GM21526 (cell line): ENCODE measurements at regions not wholly inside any gene's neighbourhood (a gene's known extent, or its start where the extent isn't known, plus 50 kb on each side); places are given as distances from the start of the nearest gene placed in this dataset.

Experiments
- ATAC-seq: cut with Tn5 transposase; IDR thresholded peaks from one replicate; pipeline ENCODE4 v1.9.1; 2021; ENCODE audit warnings: moderate library complexity; ENCODE audit not compliant: unreplicated experiment, low FRiP score

GRCh38 chr6:45791211-45792168, 224.2 kb downstream of the CLIC5 start:
- ATAC-seq: no peak

- ATAC-seq: no peak
Measured at GRCh38 chr6:45789238-45789637, 226.4 kb downstream of the CLIC5 start.

DNA sequence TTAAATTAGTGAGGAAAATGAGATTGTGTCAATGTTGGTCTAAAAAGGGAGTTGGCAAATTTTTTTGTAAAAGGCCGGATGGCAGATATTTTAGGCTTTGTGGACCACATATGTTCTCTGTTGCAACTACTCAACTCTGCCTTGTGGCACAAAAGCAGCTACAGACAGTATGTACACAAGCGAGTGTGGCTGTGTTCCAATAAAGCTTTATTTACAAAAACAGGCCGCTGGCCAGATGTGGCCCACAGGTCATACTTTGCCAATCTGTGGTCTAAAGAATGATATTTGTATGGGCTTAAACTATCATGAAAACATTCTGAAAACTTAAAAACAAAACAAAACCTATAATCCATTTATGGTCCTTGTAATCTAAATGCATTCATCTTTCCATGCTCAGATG, 228.3 kb downstream of the CLIC5 start:
- no peak for ATAC-seq

DNA sequence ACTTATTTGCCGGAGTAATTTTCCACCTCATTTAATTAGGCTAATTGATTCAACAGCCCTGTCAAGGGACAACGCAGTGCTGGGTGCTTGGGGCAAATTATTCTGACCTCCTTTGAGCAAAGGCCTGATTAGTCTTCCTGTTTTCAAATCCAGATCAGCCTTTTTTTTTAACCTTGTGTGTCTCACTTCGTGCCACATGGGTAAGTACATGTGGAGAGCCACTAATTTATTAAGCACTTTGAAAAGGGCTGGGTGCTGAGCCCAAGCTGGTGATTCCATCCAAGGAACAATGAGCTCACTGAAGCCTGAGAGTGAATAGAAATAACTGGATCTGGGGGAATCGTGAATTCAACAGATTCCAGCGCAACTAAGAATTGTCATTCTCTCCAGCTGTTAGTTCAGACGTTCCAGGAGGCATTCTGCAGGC, 229.3 kb downstream of the CLIC5 start:
- no peak for ATAC-seq

GRCh38 chr6:45784250-45784649, 231.4 kb downstream of the CLIC5 start:
- no peak for ATAC-seq

GRCh38 chr6:45783716-45784115, 231.9 kb downstream of the CLIC5 start:
- no peak for ATAC-seq

- no peak for ATAC-seq
Measured at GRCh38 chr6:45781890-45782289, 233.8 kb downstream of the CLIC5 start.

DNA sequence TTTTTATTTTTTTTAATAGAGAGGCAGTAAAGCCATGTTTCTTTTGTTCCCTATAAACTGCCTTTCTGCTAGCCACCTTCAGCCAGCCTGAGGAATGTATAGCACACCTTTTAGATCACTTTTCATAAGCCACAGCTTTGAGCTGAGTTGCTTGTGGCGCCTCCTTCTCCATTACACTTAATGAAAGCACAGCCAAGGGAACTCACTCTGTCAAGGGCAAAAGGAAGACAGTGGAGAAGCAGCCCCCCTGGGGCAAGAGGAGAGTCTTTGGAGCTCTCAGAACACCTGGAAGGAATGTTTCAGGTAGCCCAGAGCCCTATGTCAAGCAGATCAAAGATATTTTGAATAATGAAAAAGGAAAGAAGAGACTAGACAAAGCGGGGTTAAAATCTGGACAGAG, 235.1 kb downstream of the CLIC5 start:
- ATAC-seq: no peak

DNA sequence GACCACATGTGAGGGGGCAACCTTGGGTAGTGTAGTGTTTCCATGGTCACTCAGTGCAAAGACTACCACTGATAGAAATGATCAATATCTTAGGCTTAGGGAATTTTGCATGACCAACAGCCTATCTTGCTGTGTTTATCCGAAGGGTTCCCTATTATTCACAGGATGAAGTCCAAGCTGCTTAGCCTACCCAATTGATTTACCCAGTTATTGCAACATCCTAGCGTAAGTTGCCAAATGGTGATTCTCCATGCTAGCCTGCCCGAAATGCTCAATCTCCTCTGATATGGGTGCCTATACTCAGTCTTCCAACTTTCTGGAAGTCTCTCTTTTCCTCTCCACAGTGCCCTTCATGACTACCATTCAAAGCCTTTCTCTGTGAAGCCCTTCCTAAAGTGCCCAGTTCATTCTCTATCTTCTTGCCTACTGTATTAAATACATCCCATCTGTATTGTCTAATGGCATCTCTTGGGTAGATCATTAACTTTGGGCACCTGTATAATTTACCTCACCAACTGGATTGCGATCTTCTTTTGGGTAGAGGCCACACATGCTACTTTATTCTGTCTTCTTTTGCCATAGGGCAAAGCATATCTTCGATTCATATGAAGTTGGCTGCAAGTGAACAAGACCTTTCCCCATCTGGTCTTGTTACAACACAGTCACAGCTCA, 240.5 kb downstream of the CLIC5 start:
- ATAC-seq: no peak

- no peak for ATAC-seq
Measured at GRCh38 chr6:45773906-45774305, 241.8 kb downstream of the CLIC5 start.

DNA sequence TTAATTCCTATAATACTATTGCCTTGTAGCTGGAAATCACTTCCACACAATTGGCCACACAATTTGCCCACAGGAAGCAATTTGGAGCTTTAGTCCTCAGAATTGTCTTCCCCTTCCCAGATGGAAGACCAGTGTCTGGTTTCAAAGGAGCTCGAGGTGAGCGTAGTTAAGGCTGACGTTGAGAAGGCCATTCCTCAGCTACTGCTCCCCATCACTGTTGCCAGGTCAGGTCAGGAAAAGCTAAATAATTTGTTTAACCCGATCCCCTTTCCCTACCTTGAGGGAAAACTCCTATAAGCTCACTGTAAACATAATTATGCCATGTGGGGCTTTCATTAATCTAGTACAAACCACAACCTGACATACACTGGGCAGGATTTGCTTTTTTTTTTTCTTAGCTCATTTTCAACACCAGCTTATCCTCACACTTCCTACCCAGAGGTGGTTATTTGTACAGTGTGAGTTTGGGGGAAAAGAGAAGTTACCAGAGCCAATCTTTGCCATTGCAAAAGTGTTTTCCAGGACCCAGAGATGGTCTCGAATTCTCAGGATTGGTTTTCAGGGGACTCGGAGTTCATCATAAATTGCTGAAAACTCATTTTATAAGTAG, 242.7 kb downstream of the CLIC5 start:
- ATAC-seq: no peak

GRCh38 chr6:45772051-45772450, 243.6 kb downstream of the CLIC5 start:
- no peak for ATAC-seq

- ATAC-seq: no peak
Measured at GRCh38 chr6:45763281-45763680, 252.4 kb downstream of the CLIC5 start.

DNA sequence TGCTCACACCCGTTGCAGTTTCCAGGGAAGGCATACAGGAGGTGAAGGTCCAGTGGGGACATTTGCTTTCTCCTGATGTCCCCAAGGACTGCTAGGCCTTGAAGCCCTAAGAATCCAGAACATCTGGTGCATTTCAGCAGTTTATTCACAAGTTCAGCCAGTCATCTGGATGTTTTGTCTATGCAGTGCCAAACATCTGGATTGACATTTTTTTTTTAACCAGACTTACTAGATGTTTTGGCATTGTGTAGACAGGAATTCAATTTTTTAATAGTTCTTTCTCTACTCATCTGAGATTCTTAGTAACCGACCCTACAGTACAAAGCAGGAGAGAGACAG, 256.2 kb downstream of the CLIC5 start:
- no peak for ATAC-seq

DNA sequence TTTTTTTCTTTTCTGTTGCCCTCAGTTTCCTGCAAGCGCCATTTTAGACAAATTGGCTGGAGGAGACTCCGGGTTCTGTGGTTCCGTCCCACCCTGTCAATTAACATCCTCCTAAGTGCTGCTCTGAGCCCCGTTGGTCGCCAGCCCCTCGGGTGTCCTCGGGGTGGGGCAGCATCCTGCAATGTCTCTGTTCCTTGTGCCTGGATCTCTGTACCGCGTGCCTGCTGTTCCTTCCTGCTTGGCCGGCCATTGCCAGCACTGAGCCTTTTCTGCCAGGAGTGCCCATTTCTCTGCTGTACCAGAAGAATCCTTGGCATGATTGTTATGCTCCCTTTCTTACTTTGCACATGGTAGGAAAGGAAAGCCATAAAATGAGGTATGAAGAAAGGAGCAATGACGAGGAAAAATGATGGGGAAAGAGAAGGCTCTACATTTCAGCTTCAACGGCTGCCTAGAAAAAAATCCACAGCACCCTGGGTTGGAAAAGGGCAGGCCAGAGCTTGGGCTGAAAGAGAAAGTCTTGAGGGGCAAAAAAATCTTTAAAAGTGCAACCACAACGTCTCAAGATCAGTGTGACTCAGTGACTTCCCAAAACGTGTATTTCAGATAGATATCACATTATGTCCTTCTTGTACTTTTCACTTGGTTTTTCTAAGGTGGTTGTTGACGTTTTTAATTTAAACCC, 256.7 kb downstream of the CLIC5 start:
- ATAC-seq: no peak

DNA sequence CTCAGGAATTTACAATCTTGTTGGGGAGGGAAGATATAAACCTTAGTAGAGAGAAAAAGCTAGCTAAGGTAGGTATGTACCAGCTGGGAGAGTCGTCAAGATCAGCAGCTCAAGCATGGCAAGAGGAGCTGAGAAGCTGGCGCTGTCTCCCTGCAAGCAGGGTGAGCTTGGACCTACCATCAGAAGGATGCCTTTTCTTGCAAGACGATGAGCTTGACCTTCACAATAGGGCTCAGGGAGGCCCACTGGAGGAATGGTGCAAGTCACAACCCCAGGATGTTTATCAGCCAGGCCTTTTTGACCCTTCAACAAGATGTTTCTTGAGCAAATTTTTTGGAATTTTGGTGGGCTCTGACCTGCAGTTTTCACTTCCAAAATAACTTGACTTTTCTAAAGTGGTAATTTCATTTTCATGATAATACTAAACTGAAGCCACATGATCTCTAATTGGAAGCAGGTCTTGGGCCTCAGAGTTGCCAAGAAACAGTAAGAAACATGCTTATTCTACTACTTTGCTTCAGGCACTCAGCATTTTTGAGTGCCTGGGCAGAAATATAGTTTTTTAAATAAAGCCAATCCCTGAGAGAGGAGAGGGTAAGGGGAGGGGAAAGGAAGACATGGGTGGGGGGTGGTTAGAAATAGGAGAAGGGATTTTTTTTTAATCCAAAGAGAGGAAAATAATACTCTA, 258.1 kb downstream of the CLIC5 start:
- no peak for ATAC-seq

GRCh38 chr6:45756606-45757005, 259.1 kb downstream of the CLIC5 start:
- ATAC-seq: no peak

- ATAC-seq: no peak
Measured at GRCh38 chr6:45754432-45754831, 261.2 kb downstream of the CLIC5 start.

- ATAC-seq: no peak
Measured at GRCh38 chr6:45746046-45746445, 269.6 kb downstream of the CLIC5 start.

- ATAC-seq: no peak
Measured at GRCh38 chr6:45743028-45743615, 272.5 kb downstream of the CLIC5 start.
